Prostate gland (tissue), 2 donors: ENCODE measurements at regions not wholly inside any gene's neighbourhood (a gene's known extent, or its start where the extent isn't known, plus 50 kb on each side); places are given as distances from the start of the nearest gene placed in this dataset.

ENCODE experiments used
- DNase-seq: peaks from one replicate; pipeline ENCODE4 v3.0.0-alpha.2; 2019; ENCODE audit warnings: low spot score
- H3K27ac ChIP-seq, 2 donors: fragments of 200-600 bp; sonication (generic); 2 replicates each; pipeline ENCODE4 v1.5.1; 2017 to 2019
- H3K27me3 ChIP-seq: fragments of 200-600 bp; sonication (generic); replicated peaks from 2 replicates; pipeline ENCODE4 v1.5.1; 2019; ENCODE audit not compliant: insufficient read depth
- H3K36me3 ChIP-seq, 2 donors: fragments of 200-600 bp; sonication (generic); 1 replicate in 1 of 2; 2 replicates in 1 of 2; pipeline versions ENCODE4 v1.5.1 to v1.8.1; 2017 to 2019
- H3K4me1 ChIP-seq: fragments of 200-600 bp; sonication (generic); replicated peaks from 2 replicates; pipeline ENCODE4 v1.5.1; 2019
- H3K4me3 ChIP-seq, 2 donors: fragments of 200-600 bp; sonication (generic); 2 replicates each; pipeline ENCODE4 v1.5.1; 2017 to 2019
- H3K9me3 ChIP-seq: fragments of 200-600 bp; sonication (generic); 2 replicates; pipeline ENCODE4 v1.5.1; 2017
- POLR2A ChIP-seq: fragments of 450-650 bp; IDR thresholded peaks from one replicate; pipeline ENCODE4 v1.6.1; 2016; ENCODE audit warnings: antibody characterized with exemption, mild to moderate bottlenecking
- POLR2AphosphoS5 ChIP-seq: sonication (generic); formaldehyde crosslinking; IDR thresholded peaks from one replicate; pipeline ENCODE4 v1.6.1; 2017; ENCODE audit warnings: antibody characterized with exemption
- WGBS: methylation state at CpG from one replicate; pipeline ENCODE4 v1.1.5; 2018; 5-methylcytosine and 5-hydroxymethylcytosine counted together
- intact Hi-C: fragments of 100-400 bp; cut with DNase I; formaldehyde crosslinking; loops from one replicate; pipeline ENCODE4 v1.14.2; 2022
- TF ChIP-seq, protein P1 (sequence below), 4 experiments: fragments of 200-600 bp in 2 of 4; fragments of 450-650 bp in 2 of 4; sonication (generic) in 2 of 4; IDR thresholded peaks; 1 replicate in 3 of 4; 2 replicates in 1 of 4; pipeline ENCODE4 v1.5.1; 2016 to 2019; ENCODE audit warnings: antibody characterized with exemption in 4 of 4, mild to moderate bottlenecking in 2 of 4, moderate library complexity in 2 of 4

DNA sequence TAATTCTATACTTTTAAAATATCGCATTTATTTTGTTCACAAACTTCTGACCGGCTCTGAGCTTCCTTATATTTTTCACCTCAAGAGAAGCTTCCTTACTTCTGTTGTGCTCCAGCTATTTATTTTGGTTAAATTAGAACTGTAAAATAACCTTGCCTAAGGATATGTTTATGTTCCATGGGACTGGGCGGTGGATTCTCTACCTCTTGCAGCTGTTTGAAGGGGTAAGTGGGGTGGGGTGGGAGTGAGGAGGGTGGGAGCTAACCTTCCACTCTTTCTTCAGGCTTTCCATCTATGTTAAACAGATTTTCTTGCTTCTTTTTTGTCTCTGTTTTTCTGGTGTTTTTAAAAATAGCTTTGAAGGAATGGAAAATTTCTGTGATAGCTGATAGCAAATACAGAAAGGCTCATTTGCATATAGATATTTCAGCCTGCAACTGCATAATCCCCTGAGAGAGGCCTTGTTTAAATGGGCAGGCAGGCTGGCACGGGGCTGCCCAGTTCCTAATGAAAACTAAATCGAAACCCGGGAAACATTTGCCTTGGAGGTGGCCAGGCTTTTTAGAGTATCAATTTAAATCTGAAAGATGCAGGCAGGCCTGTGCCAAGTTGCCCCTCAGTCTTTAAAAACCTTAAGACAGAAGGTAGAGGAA is 122.1 kb upstream of the DMAC1 start:
- DNase-seq = no peak
- H3K9me3 ChIP-seq = no peaks in the 10 kb centered on the region
- TF ChIP-seq, protein P1, sequence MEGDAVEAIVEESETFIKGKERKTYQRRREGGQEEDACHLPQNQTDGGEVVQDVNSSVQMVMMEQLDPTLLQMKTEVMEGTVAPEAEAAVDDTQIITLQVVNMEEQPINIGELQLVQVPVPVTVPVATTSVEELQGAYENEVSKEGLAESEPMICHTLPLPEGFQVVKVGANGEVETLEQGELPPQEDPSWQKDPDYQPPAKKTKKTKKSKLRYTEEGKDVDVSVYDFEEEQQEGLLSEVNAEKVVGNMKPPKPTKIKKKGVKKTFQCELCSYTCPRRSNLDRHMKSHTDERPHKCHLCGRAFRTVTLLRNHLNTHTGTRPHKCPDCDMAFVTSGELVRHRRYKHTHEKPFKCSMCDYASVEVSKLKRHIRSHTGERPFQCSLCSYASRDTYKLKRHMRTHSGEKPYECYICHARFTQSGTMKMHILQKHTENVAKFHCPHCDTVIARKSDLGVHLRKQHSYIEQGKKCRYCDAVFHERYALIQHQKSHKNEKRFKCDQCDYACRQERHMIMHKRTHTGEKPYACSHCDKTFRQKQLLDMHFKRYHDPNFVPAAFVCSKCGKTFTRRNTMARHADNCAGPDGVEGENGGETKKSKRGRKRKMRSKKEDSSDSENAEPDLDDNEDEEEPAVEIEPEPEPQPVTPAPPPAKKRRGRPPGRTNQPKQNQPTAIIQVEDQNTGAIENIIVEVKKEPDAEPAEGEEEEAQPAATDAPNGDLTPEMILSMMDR (IDR thresholded peaks at IDR 0.05) = no peak
- TF ChIP-seq POLR2A = no peak
- TF ChIP-seq POLR2AphosphoS5 = no peak
- no peaks in the 10 kb centered on the region for H3K36me3 ChIP-seq
- intact Hi-C loops = no loop called here
- no peaks in the 10 kb centered on the region for H3K4me1 ChIP-seq
- 81% methylated on average over 6 of the region's 6 CpGs for WGBS
- H3K27me3 ChIP-seq = no peaks in the 10 kb centered on the region
- H3K4me3 ChIP-seq = no peak overlapping the region
- no peak overlapping the region for H3K27ac ChIP-seq

GRCh38 chr9:7912037-7912535 is 112.5 kb upstream of the DMAC1 start:
- TF ChIP-seq POLR2AphosphoS5 = no peak
- TF ChIP-seq, protein P1 (IDR thresholded peaks at IDR 0.05) = no peak
- no peak for TF ChIP-seq POLR2A
- Histone ChIP-seq H3K27ac (no peak overlapping the region), H3K36me3 (no peaks in the 10 kb centered on the region), H3K27me3 (no peaks in the 10 kb centered on the region), H3K9me3 (no peaks in the 10 kb centered on the region), H3K4me3 (no peak overlapping the region), H3K4me1 (no peaks in the 10 kb centered on the region)
- no peak for DNase-seq
- intact Hi-C loops = no loop called here

- Histone ChIP-seq H3K4me3 (no peak overlapping the region), H3K27ac (no peak overlapping the region), H3K36me3 (no peaks in the 10 kb centered on the region), H3K4me1 (no peaks in the 10 kb centered on the region), H3K27me3 (no peaks in the 10 kb centered on the region), H3K9me3 (no peaks in the 10 kb centered on the region)
- DNase-seq = no peak
- TF ChIP-seq POLR2AphosphoS5 = no peak
- TF ChIP-seq, protein P1 (IDR thresholded peaks at IDR 0.05) = no peak
- TF ChIP-seq POLR2A = no peak
- 78% methylated on average over 6 of the region's 6 CpGs for WGBS
- intact Hi-C loops = no loop called here
Measured at GRCh38 chr9:7910426-7911020, 110.9 kb upstream of the DMAC1 start.

DNA sequence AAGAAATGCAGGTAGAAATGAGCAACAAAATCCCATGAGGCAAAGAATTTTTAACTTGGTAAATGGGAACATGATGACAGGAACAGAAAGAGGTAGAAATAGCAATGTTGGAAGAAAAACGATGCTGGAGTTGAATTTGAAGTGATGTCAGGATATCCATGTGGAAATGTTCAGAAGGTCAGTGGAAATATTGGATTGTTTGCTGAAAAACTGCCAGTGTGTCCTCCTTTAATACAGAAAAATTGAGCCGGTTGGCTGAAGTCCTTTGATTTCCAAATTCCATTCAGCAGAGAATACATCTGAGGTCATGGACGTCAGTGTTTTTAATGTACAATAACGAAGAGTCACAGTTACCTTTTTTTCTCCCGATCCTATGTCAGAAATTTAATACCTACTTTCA is 110.0 kb upstream of the DMAC1 start:
- H3K36me3 ChIP-seq = no peaks in the 10 kb centered on the region
- no peaks in the 10 kb centered on the region for H3K4me1 ChIP-seq
- H3K4me3 ChIP-seq = no peak overlapping the region
- TF ChIP-seq POLR2AphosphoS5 = no peak
- no peak for TF ChIP-seq POLR2A
- TF ChIP-seq, protein P1 (IDR thresholded peaks at IDR 0.05) = no peak
- WGBS = 88% methylated on average over 5 of the region's 5 CpGs
- H3K27ac ChIP-seq = no peak overlapping the region
- H3K27me3 ChIP-seq = no peaks in the 10 kb centered on the region
- no peaks in the 10 kb centered on the region for H3K9me3 ChIP-seq
- DNase-seq = no peak
- intact Hi-C loops = no loop called here
